ENCODE measurements at regions not wholly inside any gene's neighbourhood (a gene's known extent, or its start where the extent isn't known, plus 50 kb on each side); places are given as distances from the start of the nearest gene placed in this dataset.

- DNase-seq (ENCODE audit: low spot score) (no peak), FAIRE-seq (no peak)
Measured at GRCh38 chr2:44825702-44826101, 115.8 kb upstream of the SIX3 start.

GRCh38 chr2:44826601-44827000 is 114.9 kb upstream of the SIX3 start:
- FAIRE-seq (no peak), DNase-seq (ENCODE audit: low spot score) (no peak)

- DNase-seq (ENCODE audit: low spot score) (no peak), FAIRE-seq (no peak)
Measured at GRCh38 chr2:44829771-44830170, 111.7 kb upstream of the SIX3 start.

- DNase-seq (ENCODE audit: low spot score): peak; percentile 90
- FAIRE-seq: peak; percentile 97
Measured at GRCh38 chr2:44833171-44834069, 108.1 kb upstream of the SIX3 start.

- DNase-seq (ENCODE audit: low spot score): no peak
- FAIRE-seq: no peak
Measured at GRCh38 chr2:44834656-44835055, 106.8 kb upstream of the SIX3 start.

- DNase-seq (ENCODE audit: low spot score) (peak; percentile 75), FAIRE-seq (peak; percentile 75)
Measured at GRCh38 chr2:44836174-44836573, 105.3 kb upstream of the SIX3 start.

GRCh38 chr2:44836916-44837315 is 104.6 kb upstream of the SIX3 start:
- FAIRE-seq: no peak
- DNase-seq (ENCODE audit: low spot score): no peak

- DNase-seq (ENCODE audit: low spot score) (no peak), FAIRE-seq (no peak)
Measured at GRCh38 chr2:44838116-44838790, 103.2 kb upstream of the SIX3 start.

GRCh38 chr2:44839370-44839769 is 102.1 kb upstream of the SIX3 start:
- no peak for FAIRE-seq
- no peak for DNase-seq (ENCODE audit: low spot score)

GRCh38 chr2:44839771-44840502 is 101.6 kb upstream of the SIX3 start:
- FAIRE-seq: no peak
- no peak for DNase-seq (ENCODE audit: low spot score)

GRCh38 chr2:44840503-44840850 is 101.0 kb upstream of the SIX3 start:
- no peak for FAIRE-seq
- no peak for DNase-seq (ENCODE audit: low spot score)

GRCh38 chr2:44843086-44843485 is 98.4 kb upstream of the SIX3 start:
- no peak for DNase-seq (ENCODE audit: low spot score)
- FAIRE-seq: no peak

- no peak for FAIRE-seq
Measured at GRCh38 chr2:44843641-44844310, 97.7 kb upstream of the SIX3 start.

GRCh38 chr2:44844651-44845270 is 96.7 kb upstream of the SIX3 start:
- DNase-seq (ENCODE audit: low spot score) (no peak), FAIRE-seq (no peak)

More at GRCh38 chr2:44843641-44844310, 97.7 kb upstream of the SIX3 start:
- no peak for DNase-seq (ENCODE audit: low spot score)

- FAIRE-seq (no peak), DNase-seq (ENCODE audit: low spot score) (no peak)
Measured at GRCh38 chr2:44848026-44848425, 93.5 kb upstream of the SIX3 start.

GRCh38 chr2:44850016-44850415 is 91.5 kb upstream of the SIX3 start:
- DNase-seq (ENCODE audit: low spot score) (no peak), FAIRE-seq (no peak)

GRCh38 chr2:44851518-44851917 is 90.0 kb upstream of the SIX3 start:
- FAIRE-seq: no peak
- no peak for DNase-seq (ENCODE audit: low spot score)

- DNase-seq (ENCODE audit: low spot score): no peak
- no peak for FAIRE-seq
Measured at GRCh38 chr2:44852594-44852993, 88.9 kb upstream of the SIX3 start.

- FAIRE-seq: no peak
- DNase-seq (ENCODE audit: low spot score): no peak
Measured at GRCh38 chr2:44859337-44859736, 82.2 kb upstream of the SIX3 start.

GRCh38 chr2:44866152-44866551 is 75.3 kb upstream of the SIX3 start:
- DNase-seq (ENCODE audit: low spot score) (no peak), FAIRE-seq (no peak)

GRCh38 chr2:44869761-44870160 is 71.7 kb upstream of the SIX3 start:
- no peak for FAIRE-seq

More at GRCh38 chr2:44869761-44870160, 71.7 kb upstream of the SIX3 start:
- no peak for DNase-seq (ENCODE audit: low spot score)
